ENCODE measurements at regions not wholly inside any gene's neighbourhood (a gene's known extent, or its start where the extent isn't known, plus 50 kb on each side); places are given as distances from the start of the nearest gene placed in this dataset.

DNA sequence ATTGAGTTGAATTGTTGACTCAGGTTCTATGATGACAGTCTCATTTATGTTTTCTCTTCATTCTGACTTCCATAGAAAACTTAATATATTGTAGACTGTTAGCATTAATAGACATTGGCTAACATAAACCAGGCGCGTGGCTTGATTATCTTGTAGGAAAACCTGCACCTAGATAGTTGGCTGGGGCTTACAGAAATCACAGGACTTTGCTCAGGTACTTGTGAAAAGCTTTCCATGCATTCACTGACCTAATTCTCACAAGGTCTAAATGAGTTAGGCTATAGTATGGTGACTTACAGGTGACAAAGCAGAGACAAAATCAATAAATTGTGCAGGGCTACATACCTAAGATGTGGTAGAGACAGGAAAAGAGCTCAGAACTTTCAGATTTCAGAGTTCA lies 212.8 kb downstream of the GPAT3 start:
- TF ChIP-seq, protein P1, sequence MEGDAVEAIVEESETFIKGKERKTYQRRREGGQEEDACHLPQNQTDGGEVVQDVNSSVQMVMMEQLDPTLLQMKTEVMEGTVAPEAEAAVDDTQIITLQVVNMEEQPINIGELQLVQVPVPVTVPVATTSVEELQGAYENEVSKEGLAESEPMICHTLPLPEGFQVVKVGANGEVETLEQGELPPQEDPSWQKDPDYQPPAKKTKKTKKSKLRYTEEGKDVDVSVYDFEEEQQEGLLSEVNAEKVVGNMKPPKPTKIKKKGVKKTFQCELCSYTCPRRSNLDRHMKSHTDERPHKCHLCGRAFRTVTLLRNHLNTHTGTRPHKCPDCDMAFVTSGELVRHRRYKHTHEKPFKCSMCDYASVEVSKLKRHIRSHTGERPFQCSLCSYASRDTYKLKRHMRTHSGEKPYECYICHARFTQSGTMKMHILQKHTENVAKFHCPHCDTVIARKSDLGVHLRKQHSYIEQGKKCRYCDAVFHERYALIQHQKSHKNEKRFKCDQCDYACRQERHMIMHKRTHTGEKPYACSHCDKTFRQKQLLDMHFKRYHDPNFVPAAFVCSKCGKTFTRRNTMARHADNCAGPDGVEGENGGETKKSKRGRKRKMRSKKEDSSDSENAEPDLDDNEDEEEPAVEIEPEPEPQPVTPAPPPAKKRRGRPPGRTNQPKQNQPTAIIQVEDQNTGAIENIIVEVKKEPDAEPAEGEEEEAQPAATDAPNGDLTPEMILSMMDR (IDR thresholded peaks at IDR 0.05): no peak
- TF ChIP-seq POLR2A (IDR thresholded peaks at IDR 0.05) (no peak), EP300 (IDR thresholded peaks at IDR 0.05) (no peak), POLR2AphosphoS5 (IDR thresholded peaks at IDR 0.05) (no peak)
